ENCODE measurements at regions not wholly inside any gene's neighbourhood (a gene's known extent, or its start where the extent isn't known, plus 50 kb on each side); places are given as distances from the start of the nearest gene placed in this dataset.

GRCh38 chr6:30806581-30807183, 62.3 kb upstream of the IER3 start:
- Mint-ChIP-seq H3K9me3 (peaks cover 3% of the 10 kb centered on the region), H3K4me3 (no peak overlapping the region), H3K27me3 (no peaks in the 10 kb centered on the region), H3K27ac (no peak overlapping the region), H3K36me3 (peaks cover 6% of the 10 kb centered on the region), H3K4me1 (ENCODE audit: low read depth) (peaks cover 58% of the 10 kb centered on the region)
- intact Hi-C loops (cut with micrococcal nuclease): no loop called here
- ChIA-PET CTCF (no interaction called here), POLR2A (no interaction called here)
- no peak for DNase-seq

GRCh38 chr6:30804333-30804732, 60.0 kb upstream of the IER3 start:
- Mint-ChIP-seq H3K27me3 (no peaks in the 10 kb centered on the region), H3K4me3 (no peak overlapping the region), H3K9me3 (no peaks in the 10 kb centered on the region), H3K36me3 (peaks cover 2% of the 10 kb centered on the region), H3K4me1 (ENCODE audit: low read depth) (peaks cover 35% of the 10 kb centered on the region), H3K27ac (no peak overlapping the region)
- no peak for DNase-seq
- intact Hi-C loops (cut with micrococcal nuclease): no loop called here
- CTCF ChIA-PET: interaction anchor here (1.0 kb wide), 1 partner anchor 24 kb away, joined by 3 read pairs; no protein-coding TSS in a partner anchor
- POLR2A ChIA-PET: no interaction called here

GRCh38 chr6:30802731-30803130, 58.4 kb upstream of the IER3 start:
- no peak overlapping the region for H3K27ac Mint-ChIP-seq
- no peak overlapping the region for H3K4me3 Mint-ChIP-seq
- CTCF ChIA-PET: interaction anchor here (0.6 to 1.3 kb wide), 2 partner anchors 11 to 18 kb away, joined by 3 to 4 read pairs; no protein-coding TSS in a partner anchor
- no peaks in the 10 kb centered on the region for H3K27me3 Mint-ChIP-seq
- DNase-seq: no peak
- peaks cover 2% of the 10 kb centered on the region for H3K36me3 Mint-ChIP-seq
- peaks cover 31% of the 10 kb centered on the region for H3K4me1 Mint-ChIP-seq (ENCODE audit: low read depth)
- POLR2A ChIA-PET: no interaction called here
- no peaks in the 10 kb centered on the region for H3K9me3 Mint-ChIP-seq
- intact Hi-C loops (cut with micrococcal nuclease): no loop called here

GRCh38 chr6:30801950-30802349, 57.6 kb upstream of the IER3 start:
- Mint-ChIP-seq H3K4me3 (no peak overlapping the region), H3K27me3 (no peaks in the 10 kb centered on the region), H3K36me3 (peaks cover 2% of the 10 kb centered on the region), H3K9me3 (no peaks in the 10 kb centered on the region), H3K4me1 (ENCODE audit: low read depth) (peaks cover 31% of the 10 kb centered on the region), H3K27ac (no peak overlapping the region)
- intact Hi-C loops (cut with micrococcal nuclease): no loop called here
- no peak for DNase-seq
- ChIA-PET CTCF (interaction anchor here (0.6 kb wide), 2 partner anchors 10 to 15 kb away, joined by 3 read pairs; no protein-coding TSS in a partner anchor), POLR2A (no interaction called here)

GRCh38 chr6:30800871-30801270, 56.5 kb upstream of the IER3 start:
- intact Hi-C loops (cut with micrococcal nuclease): no loop called here
- peaks cover 27% of the 10 kb centered on the region for H3K4me1 Mint-ChIP-seq (ENCODE audit: low read depth)
- H3K27ac Mint-ChIP-seq: no peak overlapping the region
- CTCF ChIA-PET: interaction anchor here (0.7 to 1.3 kb wide), 2 partner anchors 21 to 601 kb away, joined by 3 read pairs; no protein-coding TSS in a partner anchor
- H3K9me3 Mint-ChIP-seq: no peaks in the 10 kb centered on the region
- H3K36me3 Mint-ChIP-seq: no peaks in the 10 kb centered on the region
- no peak overlapping the region for H3K4me3 Mint-ChIP-seq
- POLR2A ChIA-PET: no interaction called here
- H3K27me3 Mint-ChIP-seq: no peaks in the 10 kb centered on the region
- no peak for DNase-seq

- ChIA-PET CTCF (no interaction called here), POLR2A (interaction anchor here (1.1 kb wide), 1 partner anchor 17 kb away, joined by 3 read pairs; no protein-coding TSS in a partner anchor)
- Mint-ChIP-seq H3K36me3 (no peaks in the 10 kb centered on the region), H3K4me3 (no peak overlapping the region), H3K9me3 (no peaks in the 10 kb centered on the region), H3K4me1 (ENCODE audit: low read depth) (peaks cover 25% of the 10 kb centered on the region), H3K27me3 (no peaks in the 10 kb centered on the region), H3K27ac (no peak overlapping the region)
- intact Hi-C loops (cut with micrococcal nuclease): no loop called here
- no peak for DNase-seq
These were observed 54.9 kb upstream of the IER3 start for GRCh38 chr6:30799210-30799609.

- Mint-ChIP-seq H3K9me3 (no peaks in the 10 kb centered on the region), H3K4me1 (ENCODE audit: low read depth) (peaks cover 30% of the 10 kb centered on the region), H3K27me3 (no peaks in the 10 kb centered on the region), H3K4me3 (no peak overlapping the region), H3K27ac (no peak overlapping the region), H3K36me3 (no peaks in the 10 kb centered on the region)
- intact Hi-C loops (cut with micrococcal nuclease): no loop called here
- no peak for DNase-seq
- CTCF ChIA-PET: no interaction called here
- POLR2A ChIA-PET: interaction anchor here (1.1 kb wide), 1 partner anchor 16 kb away, joined by 3 read pairs; no protein-coding TSS in a partner anchor
These were observed 54.1 kb upstream of the IER3 start for GRCh38 chr6:30798494-30798893.

- ChIA-PET POLR2A (interaction anchor here (1.7 kb wide), 1 partner anchor 51 kb away, joined by 8 read pairs; the partner anchor contains the start of gene IER3), CTCF (interaction anchor here (1.4 to 1.9 kb wide), 2 partner anchors 13 to 65 kb away, joined by 4 to 5 read pairs; no protein-coding TSS in a partner anchor)
- DNase-seq: no peak
- H3K4me1 Mint-ChIP-seq (ENCODE audit: low read depth): peaks cover 38% of the 10 kb centered on the region
- intact Hi-C loops (cut with micrococcal nuclease): no loop called here
- H3K9me3 Mint-ChIP-seq: no peaks in the 10 kb centered on the region
- H3K4me3 Mint-ChIP-seq: no peak overlapping the region
- no peaks in the 10 kb centered on the region for H3K36me3 Mint-ChIP-seq
- H3K27me3 Mint-ChIP-seq: no peaks in the 10 kb centered on the region
- no peak overlapping the region for H3K27ac Mint-ChIP-seq
These were observed 51.4 kb upstream of the IER3 start for GRCh38 chr6:30795549-30796293.
